GM23338 (cell line): ENCODE measurements at regions not wholly inside any gene's neighbourhood (a gene's known extent, or its start where the extent isn't known, plus 50 kb on each side); places are given as distances from the start of the nearest gene placed in this dataset.

Source experiments
- EZH2phosphoT487 ChIP-seq: fragments of 200-600 bp; sonication (generic); IDR thresholded peaks from one replicate; pipeline ENCODE4 v1.8.1; 2018; ENCODE audit warnings: antibody characterized with exemption; ENCODE audit not compliant: unreplicated experiment
- NANOG ChIP-seq: IDR thresholded peaks from 2 replicates; pipeline ENCODE4 v1.6.1; 2016; ENCODE audit warnings: antibody characterized with exemption, borderline replicate concordance
- STAT1 ChIP-seq: IDR thresholded peaks from one replicate; pipeline ENCODE4 v1.6.1; 2016; ENCODE audit warnings: antibody characterized with exemption; ENCODE audit not compliant: unreplicated experiment
- ZNF331 ChIP-seq: fragments of 250-450 bp; sonication (Bioruptor Pico); IDR thresholded peaks from 2 replicates; pipeline ENCODE4 v1.5.0; 2020; ENCODE audit warnings: low read depth, mild to moderate bottlenecking, moderate library complexity
- TF ChIP-seq, protein P1 (sequence below): fragments of 250-450 bp; sonication (Bioruptor Pico); IDR thresholded peaks from 2 replicates; pipeline ENCODE4 v1.5.0; 2020; ENCODE audit warnings: mild to moderate bottlenecking, moderate library complexity
- TF ChIP-seq, protein P2 (sequence below): IDR thresholded peaks from 2 replicates; pipeline ENCODE4 v1.6.1; 2016; ENCODE audit warnings: antibody characterized with exemption
- TF ChIP-seq, protein P3 (sequence below): IDR thresholded peaks from one replicate; pipeline ENCODE4 v1.6.1; 2018; ENCODE audit warnings: antibody characterized with exemption; ENCODE audit not compliant: unreplicated experiment

DNA sequence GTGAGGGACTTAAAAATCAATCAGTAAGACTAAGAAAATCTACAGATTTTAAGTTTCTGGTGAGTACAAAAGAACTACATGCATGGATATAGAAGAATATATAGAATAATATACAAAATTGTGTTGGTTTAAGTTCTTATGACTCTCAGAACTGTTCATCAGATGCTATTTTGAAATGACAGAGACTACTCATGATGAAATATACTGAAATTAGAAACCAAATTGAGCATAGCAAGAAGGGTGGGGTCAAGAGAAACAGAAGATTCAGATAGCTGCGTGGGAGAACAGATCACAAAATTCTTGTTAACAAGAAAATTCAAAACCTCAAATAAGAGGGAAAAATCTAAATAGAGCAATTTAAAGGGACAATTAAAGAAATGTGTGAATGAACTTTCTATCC is 2125.3 kb upstream of the RAG2 start (continued):
- TF ChIP-seq, protein P1, sequence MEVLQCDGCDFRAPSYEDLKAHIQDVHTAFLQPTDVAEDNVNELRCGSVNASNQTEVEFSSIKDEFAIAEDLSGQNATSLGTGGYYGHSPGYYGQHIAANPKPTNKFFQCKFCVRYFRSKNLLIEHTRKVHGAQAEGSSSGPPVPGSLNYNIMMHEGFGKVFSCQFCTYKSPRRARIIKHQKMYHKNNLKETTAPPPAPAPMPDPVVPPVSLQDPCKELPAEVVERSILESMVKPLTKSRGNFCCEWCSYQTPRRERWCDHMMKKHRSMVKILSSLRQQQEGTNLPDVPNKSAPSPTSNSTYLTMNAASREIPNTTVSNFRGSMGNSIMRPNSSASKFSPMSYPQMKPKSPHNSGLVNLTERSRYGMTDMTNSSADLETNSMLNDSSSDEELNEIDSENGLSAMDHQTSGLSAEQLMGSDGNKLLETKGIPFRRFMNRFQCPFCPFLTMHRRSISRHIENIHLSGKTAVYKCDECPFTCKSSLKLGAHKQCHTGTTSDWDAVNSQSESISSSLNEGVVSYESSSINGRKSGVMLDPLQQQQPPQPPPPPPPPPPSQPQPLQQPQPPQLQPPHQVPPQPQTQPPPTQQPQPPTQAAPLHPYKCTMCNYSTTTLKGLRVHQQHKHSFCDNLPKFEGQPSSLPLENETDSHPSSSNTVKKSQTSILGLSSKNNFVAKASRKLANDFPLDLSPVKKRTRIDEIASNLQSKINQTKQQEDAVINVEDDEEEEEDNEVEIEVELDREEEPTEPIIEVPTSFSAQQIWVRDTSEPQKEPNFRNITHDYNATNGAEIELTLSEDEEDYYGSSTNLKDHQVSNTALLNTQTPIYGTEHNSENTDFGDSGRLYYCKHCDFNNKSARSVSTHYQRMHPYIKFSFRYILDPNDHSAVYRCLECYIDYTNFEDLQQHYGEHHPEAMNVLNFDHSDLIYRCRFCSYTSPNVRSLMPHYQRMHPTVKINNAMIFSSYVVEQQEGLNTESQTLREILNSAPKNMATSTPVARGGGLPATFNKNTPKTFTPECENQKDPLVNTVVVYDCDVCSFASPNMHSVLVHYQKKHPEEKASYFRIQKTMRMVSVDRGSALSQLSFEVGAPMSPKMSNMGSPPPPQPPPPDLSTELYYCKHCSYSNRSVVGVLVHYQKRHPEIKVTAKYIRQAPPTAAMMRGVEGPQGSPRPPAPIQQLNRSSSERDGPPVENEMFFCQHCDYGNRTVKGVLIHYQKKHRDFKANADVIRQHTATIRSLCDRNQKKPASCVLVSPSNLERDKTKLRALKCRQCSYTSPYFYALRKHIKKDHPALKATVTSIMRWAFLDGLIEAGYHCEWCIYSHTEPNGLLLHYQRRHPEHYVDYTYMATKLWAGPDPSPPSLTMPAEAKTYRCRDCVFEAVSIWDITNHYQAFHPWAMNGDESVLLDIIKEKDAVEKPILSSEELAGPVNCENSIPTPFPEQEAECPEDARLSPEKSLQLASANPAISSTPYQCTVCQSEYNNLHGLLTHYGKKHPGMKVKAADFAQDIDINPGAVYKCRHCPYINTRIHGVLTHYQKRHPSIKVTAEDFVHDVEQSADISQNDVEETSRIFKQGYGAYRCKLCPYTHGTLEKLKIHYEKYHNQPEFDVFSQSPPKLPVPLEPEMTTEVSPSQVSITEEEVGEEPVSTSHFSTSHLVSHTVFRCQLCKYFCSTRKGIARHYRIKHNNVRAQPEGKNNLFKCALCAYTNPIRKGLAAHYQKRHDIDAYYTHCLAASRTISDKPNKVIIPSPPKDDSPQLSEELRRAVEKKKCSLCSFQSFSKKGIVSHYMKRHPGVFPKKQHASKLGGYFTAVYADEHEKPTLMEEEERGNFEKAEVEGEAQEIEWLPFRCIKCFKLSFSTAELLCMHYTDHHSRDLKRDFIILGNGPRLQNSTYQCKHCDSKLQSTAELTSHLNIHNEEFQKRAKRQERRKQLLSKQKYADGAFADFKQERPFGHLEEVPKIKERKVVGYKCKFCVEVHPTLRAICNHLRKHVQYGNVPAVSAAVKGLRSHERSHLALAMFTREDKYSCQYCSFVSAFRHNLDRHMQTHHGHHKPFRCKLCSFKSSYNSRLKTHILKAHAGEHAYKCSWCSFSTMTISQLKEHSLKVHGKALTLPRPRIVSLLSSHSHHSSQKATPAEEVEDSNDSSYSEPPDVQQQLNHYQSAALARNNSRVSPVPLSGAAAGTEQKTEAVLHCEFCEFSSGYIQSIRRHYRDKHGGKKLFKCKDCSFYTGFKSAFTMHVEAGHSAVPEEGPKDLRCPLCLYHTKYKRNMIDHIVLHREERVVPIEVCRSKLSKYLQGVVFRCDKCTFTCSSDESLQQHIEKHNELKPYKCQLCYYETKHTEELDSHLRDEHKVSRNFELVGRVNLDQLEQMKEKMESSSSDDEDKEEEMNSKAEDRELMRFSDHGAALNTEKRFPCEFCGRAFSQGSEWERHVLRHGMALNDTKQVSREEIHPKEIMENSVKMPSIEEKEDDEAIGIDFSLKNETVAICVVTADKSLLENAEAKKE (CRISPR knock-in tag) = no peak
- TF ChIP-seq EZH2phosphoT487 = no peak
- TF ChIP-seq, protein P2, sequence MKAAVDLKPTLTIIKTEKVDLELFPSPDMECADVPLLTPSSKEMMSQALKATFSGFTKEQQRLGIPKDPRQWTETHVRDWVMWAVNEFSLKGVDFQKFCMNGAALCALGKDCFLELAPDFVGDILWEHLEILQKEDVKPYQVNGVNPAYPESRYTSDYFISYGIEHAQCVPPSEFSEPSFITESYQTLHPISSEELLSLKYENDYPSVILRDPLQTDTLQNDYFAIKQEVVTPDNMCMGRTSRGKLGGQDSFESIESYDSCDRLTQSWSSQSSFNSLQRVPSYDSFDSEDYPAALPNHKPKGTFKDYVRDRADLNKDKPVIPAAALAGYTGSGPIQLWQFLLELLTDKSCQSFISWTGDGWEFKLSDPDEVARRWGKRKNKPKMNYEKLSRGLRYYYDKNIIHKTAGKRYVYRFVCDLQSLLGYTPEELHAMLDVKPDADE = no peak
- TF ChIP-seq, protein P3, sequence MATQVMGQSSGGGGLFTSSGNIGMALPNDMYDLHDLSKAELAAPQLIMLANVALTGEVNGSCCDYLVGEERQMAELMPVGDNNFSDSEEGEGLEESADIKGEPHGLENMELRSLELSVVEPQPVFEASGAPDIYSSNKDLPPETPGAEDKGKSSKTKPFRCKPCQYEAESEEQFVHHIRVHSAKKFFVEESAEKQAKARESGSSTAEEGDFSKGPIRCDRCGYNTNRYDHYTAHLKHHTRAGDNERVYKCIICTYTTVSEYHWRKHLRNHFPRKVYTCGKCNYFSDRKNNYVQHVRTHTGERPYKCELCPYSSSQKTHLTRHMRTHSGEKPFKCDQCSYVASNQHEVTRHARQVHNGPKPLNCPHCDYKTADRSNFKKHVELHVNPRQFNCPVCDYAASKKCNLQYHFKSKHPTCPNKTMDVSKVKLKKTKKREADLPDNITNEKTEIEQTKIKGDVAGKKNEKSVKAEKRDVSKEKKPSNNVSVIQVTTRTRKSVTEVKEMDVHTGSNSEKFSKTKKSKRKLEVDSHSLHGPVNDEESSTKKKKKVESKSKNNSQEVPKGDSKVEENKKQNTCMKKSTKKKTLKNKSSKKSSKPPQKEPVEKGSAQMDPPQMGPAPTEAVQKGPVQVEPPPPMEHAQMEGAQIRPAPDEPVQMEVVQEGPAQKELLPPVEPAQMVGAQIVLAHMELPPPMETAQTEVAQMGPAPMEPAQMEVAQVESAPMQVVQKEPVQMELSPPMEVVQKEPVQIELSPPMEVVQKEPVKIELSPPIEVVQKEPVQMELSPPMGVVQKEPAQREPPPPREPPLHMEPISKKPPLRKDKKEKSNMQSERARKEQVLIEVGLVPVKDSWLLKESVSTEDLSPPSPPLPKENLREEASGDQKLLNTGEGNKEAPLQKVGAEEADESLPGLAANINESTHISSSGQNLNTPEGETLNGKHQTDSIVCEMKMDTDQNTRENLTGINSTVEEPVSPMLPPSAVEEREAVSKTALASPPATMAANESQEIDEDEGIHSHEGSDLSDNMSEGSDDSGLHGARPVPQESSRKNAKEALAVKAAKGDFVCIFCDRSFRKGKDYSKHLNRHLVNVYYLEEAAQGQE = no peak
- TF ChIP-seq ZNF331 (CRISPR knock-in tag) = no peak
- no peak for TF ChIP-seq STAT1
- TF ChIP-seq NANOG = no peak
